NCI-H446 (cell line): ENCODE measurements at regions not wholly inside any gene's neighbourhood (a gene's known extent, or its start where the extent isn't known, plus 50 kb on each side); places are given as distances from the start of the nearest gene placed in this dataset.

Source experiments
- DNase-seq, 2 experiments: peaks; one replicate each; lab custom pipeline; 2025; lab: John Stamatoyannopoulos, UW

DNA sequence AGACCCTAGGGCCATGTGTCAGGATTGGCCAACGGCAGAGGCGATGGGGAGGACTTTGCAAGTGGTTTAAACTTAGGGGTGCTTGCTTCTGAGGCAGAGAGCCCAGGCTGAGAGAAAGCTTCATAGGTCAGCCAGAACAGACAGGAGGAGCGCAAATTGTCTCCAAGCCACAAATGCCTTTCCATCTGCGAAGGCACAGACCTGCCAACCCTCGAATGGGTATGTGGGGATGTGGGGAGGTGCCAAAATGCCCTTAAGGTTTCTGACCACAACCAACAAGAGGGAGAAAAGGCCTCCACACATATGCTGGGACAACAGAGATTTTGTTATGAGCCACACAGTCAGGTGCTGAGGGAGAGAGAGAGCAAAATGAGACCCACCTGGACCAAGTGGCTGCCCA, 283.6 kb downstream of the CYP26B1 start:
- no peak for DNase-seq

DNA sequence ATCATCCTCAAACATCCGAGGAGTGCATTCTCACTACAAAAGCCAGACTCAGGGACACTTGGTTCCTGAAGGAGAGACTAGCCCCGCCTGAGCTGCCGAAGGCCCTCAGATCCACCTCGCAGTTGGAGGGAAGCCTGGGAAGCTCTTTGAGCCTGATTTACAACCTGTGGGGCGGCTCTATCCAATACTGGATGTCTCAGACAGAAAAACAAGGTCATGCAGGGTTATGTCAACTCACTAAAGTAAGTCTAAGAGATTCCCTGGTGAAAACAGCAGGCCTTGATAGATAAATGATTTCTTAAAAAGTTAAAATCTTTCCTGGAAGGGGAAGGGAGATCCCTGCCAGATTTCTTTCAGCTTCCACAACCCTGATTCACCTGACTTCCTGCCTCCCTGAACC, 284.3 kb downstream of the CYP26B1 start:
- DNase-seq = no peak

DNA sequence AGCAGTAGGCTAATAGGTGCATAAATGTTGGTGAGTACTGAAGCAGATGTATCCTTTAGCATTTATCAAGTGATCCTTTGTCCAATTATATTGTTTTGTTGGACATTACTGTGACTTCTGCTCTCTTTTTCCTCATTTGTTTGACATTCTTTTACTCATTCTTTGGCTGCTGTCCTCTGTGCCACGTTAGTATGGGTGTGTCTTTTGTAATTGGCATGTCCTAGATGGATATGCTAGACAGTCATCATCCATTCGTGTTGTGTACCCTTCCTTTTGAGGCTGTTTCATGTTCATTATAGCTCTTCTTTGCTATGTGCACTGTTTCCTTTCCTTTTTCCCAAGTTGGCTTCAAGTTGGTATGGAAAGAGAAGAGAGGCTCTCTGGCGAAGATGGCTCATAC, 284.7 kb downstream of the CYP26B1 start:
- no peak for DNase-seq

GRCh38 chr2:71861186-71862160, 286.2 kb downstream of the CYP26B1 start:
- no peak for DNase-seq

DNA sequence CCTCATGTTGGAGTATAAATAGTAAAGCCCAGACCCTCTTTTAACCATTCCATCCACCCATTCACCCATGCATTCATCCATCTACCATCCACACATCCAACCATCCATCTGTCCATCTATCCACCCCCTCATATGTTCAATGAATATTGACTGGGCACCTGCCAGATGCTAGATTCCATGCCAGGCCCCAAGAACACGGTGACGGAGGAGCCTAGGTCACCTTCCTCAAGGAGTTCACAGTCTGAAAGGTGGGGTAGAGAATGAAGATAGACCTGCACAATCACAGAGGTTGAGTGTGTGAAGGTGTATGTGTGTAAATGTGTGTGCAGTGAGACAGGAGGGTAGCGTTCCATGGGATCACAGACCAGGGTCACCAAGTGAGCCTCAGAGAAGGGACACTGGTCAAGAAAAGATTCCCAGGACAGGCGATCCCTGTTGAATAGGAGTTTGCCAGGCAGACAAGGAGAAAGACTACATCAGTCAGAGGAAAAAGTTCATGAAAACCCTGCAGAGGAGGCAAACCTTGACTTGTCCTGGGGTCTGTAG, 287.2 kb downstream of the CYP26B1 start:
- DNase-seq = no peak

DNA sequence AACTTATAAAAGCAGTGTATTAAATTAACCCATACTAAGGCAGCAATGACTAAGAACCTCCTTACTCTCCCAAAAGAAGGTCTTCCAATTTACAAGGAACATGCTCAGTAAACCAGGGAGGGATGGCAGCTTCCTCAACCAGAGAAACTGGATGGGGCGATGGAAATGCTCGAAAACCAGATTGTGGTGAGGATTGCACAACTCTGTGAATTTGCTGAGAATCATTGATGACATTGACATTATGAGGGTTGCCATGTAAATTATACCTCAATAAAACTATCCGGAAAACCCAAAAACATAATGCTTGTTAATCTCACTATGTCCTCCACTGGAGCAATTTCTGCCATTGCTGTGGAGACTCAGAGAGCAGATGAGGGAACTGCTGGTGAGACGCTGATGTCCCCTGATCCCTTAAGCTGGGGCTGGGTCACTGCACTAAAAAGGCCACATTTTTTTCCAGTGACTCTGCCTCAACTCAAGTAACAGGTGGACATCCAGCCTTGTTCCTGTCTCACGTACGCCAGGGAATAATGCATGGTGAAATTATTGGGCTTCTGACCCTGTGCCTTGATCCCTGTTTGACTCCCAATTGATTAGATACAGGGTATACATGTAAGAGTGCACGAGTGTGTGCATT, 288.3 kb downstream of the CYP26B1 start:
- no peak for DNase-seq

- no peak for DNase-seq
Measured at GRCh38 chr2:71858071-71858470, 289.6 kb downstream of the CYP26B1 start.

GRCh38 chr2:71857636-71858035, 290.0 kb downstream of the CYP26B1 start:
- no peak for DNase-seq

GRCh38 chr2:71856773-71857525, 290.7 kb downstream of the CYP26B1 start:
- no peak for DNase-seq

- DNase-seq = no peak
Measured at GRCh38 chr2:71853858-71854257, 293.8 kb downstream of the CYP26B1 start.

DNA sequence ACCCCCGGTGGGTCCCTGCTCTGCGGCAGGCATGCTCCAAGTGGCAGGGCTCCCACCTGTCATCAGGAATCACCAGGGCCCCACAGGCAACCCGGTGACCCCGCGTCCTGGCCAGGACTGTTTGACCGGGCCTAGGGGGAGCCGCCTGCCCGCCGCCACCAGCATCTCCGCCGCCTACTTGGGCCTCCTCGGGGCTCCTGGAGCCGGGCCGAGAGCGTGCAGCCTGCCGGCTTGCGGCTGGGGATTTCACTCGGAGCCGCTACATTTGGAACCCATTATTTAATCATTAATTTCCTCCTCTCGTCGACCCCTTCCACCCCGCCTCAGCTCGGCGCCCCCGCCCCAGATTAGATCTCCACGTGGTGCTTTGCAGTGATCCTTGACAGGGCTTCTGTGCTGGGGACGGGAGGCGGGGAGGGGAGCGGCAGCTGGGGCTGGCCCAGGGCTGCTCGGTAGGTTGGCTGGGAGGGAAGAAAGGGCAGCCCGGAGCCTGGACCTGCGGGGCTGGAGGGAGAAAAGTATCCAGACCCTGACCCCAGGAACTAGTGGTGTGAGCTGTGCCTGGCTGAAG, 295.4 kb downstream of the CYP26B1 start:
- DNase-seq = no peak

DNA sequence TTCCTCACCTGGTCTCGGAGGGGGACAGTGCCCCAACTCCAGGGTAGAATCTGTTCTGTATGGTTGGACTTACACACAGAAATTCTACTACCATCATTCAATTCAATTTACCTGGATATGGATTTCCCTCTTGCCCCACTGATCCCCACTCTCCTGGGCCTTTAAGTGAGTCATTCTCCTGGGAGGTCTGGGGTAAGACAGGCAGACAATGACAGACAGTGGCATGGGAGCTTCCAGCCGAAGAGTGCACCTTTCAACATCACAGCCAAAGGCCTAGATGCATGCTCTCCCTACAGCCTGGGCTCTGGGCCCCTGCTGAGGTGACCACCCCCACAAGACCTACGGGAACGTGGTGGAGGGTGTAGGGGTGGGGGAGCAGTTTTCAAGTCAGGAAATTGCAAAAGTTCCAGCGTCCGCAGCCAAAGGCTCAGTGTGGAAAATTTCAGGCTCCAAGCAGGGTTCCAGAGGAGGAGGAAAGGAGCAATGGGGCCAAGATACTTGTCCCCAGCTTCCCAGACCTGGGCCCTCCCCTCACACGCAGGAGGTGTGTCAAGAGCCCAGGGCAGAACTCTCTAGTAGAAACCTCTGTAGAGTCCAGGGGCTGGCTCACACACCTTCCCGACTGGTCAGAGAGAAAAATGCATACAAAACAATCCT, 296.4 kb downstream of the CYP26B1 start:
- DNase-seq = no peak

DNA sequence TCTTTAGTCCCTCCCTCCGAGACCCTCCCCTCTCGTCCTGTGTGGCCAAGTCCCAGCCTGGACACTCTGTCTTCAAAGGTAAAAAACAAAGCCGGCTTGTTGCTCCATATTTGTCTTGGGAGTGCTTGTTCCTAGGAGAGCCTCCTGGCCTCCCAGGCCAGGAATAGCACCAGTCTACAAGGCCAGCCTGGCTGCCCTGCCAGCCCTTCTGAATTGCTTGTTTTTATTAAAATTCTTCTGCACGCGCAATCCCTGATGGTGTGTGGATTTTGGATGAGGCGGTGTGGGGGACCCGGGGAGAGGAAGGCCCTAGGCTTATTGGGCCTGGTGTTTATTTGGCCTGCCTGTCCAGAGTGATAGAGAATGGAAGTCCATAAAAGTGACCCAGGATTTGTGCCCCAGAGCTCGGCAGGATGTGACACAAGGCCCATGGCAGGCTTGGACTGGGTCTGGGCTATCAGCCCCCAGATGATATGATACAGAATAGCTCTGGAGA, 297.3 kb downstream of the CYP26B1 start:
- DNase-seq = no peak

DNA sequence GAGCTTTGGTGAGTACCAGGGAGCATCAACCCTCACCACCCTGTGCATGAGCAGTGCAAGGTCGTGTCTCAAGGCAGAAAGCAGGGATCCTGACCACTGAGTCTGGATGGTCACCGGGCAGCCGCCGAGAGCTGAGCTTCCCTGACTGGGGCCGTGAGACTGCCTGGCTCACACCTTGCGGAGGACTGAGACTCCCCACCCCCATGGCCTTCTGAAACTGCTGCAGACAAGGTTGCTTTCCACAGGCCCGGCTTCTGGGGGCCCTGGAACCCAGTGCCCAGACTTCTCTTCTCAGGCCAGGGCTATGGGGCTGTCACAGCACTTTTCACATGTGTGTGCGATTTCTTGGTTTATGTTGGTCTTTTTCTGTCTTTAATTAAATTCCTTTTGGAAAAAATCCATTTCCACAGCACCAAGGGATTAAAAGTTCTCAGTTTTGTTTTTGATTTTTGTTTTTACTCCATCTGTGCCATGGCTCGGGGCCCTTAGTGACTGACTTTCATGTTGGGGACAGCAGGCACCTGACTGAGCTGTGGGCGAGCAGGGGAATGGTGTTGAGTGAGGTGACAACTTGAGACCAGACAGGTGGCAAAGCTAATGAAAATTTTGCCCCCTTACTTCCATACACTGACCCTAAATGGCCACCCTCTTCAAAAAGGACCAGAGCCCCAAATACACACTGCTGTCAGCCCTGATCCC, 297.9 kb downstream of the CYP26B1 start:
- no peak for DNase-seq

DNA sequence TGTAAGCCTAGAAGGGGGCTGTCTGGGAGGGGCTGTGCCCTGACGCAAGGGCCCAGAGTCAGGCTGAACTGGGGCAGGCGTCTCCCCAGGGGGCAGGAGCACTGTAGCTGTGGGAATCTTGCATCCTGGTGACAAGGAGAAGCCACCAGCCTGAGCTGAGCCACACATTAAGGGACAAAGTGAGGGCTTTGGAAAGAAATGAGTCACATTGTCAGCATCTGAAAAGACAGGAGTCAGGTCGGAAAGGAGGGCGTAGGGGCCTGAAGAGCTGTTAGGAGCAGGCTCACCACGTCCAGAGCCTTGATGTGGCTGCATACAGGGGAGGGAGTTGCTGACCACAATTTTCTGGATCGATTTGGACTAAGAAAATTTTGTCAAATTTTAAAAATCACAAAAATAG, 298.6 kb downstream of the CYP26B1 start:
- no peak for DNase-seq

- DNase-seq = no peak
Measured at GRCh38 chr2:71846669-71847291, 300.9 kb downstream of the CYP26B1 start.

- DNase-seq = no peak
Measured at GRCh38 chr2:71846072-71846471, 301.6 kb downstream of the CYP26B1 start.

GRCh38 chr2:71844967-71845366, 302.7 kb downstream of the CYP26B1 start:
- no peak for DNase-seq

DNA sequence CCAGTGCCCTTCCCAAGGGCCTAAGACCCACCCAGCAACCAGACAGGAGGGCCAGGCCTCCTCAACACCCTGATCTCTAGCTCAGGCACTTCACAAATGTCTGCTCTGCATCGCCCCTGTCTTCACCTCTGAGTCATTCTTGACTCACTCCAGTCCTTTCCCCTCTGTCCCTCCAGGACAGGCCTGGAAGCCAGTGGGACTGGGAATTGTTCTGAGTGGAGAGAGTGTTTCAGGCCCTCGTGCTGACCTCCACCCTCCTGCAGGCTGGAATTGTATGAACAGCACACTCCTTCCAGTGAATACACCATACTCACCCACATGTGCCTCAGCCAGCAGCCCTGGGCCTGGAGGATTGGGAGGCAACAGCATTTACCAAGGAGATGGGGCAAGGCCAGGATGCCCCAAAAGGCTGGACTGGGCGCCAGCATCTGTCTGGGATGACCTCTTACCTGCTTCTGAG, 304.2 kb downstream of the CYP26B1 start:
- DNase-seq = no peak

DNA sequence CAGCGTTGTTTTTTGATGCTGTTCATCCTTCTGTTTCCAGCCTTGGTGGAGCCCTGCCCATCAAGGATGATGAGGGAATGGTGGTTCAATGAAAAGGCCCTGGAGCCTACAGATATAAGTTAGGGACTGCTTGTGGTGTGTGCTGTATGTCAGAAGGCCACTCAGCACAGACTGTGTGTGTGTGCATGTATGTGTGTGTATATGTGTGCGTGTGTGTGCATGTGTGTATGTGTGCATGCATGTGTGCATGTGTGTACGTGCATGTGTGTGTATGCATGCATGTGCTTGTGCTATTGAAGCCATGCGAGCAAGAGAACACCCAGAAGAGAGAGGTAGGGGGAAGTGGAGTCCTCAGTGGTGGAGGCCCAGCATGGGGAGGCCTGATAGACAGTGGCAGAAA, 304.9 kb downstream of the CYP26B1 start:
- no peak for DNase-seq
